Nephron (organoid): ENCODE measurements at regions not wholly inside any gene's neighbourhood (a gene's known extent, or its start where the extent isn't known, plus 50 kb on each side); places are given as distances from the start of the nearest gene placed in this dataset.
"Not testable (repeated sequence)": the region's sequence is repeated elsewhere in the genome, so short reads cannot be mapped to it uniquely, and the experiment has no call there.

ENCODE experiments used
- H3K27ac Mint-ChIP-seq, 3 experiments: 2 replicates each; pipeline ENCODE4 v1.8.0; 2020; ENCODE audit warnings: mixed read lengths in 3 of 3, mild to moderate bottlenecking in 2 of 3, moderate library complexity in 1 of 3
- H3K27me3 Mint-ChIP-seq: 2 replicates; pipeline ENCODE4 v1.8.0; 2021; ENCODE audit warnings: low read depth, mild to moderate bottlenecking, moderate library complexity, mixed read lengths
- H3K36me3 Mint-ChIP-seq: 2 replicates; pipeline ENCODE4 v1.8.0; 2020; ENCODE audit warnings: low read depth, mixed read lengths
- H3K4me1 Mint-ChIP-seq: 2 replicates; pipeline ENCODE4 v1.8.0; 2020; ENCODE audit warnings: mixed read lengths
- H3K4me3 Mint-ChIP-seq, 3 experiments: 2 replicates each; pipeline ENCODE4 v1.8.0; 2020; ENCODE audit warnings: mild to moderate bottlenecking in 3 of 3, mixed read lengths in 3 of 3, moderate library complexity in 2 of 3
- H3K9me3 Mint-ChIP-seq: 2 replicates; pipeline ENCODE4 v1.8.0; 2020; ENCODE audit warnings: mixed read lengths
- TF ChIP-seq, protein P1 (sequence below), 3 experiments: fragments of 200-600 bp; sonication (generic); IDR thresholded peaks; one replicate each; pipeline ENCODE4 v1.5.0; 2021; ENCODE audit warnings: antibody characterized with exemption in 3 of 3; ENCODE audit not compliant: unreplicated experiment in 3 of 3

- H3K27ac Mint-ChIP-seq, H3K9me3 Mint-ChIP-seq, H3K4me1 Mint-ChIP-seq: not testable (repeated sequence)
These were observed 1227.4 kb downstream of the TMEM121 start for GRCh38 chr14:106753751-106754150.

GRCh38 chr14:106757444-106757843, 1231.1 kb downstream of the TMEM121 start:
- not testable (repeated sequence) for H3K4me1 Mint-ChIP-seq, H3K27me3 Mint-ChIP-seq, H3K9me3 Mint-ChIP-seq, H3K36me3 Mint-ChIP-seq, H3K27ac Mint-ChIP-seq, H3K4me3 Mint-ChIP-seq

More at GRCh38 chr14:106753751-106754150, 1227.4 kb downstream of the TMEM121 start:
- H3K36me3 Mint-ChIP-seq, H3K27me3 Mint-ChIP-seq, H3K4me3 Mint-ChIP-seq: not testable (repeated sequence)

DNA sequence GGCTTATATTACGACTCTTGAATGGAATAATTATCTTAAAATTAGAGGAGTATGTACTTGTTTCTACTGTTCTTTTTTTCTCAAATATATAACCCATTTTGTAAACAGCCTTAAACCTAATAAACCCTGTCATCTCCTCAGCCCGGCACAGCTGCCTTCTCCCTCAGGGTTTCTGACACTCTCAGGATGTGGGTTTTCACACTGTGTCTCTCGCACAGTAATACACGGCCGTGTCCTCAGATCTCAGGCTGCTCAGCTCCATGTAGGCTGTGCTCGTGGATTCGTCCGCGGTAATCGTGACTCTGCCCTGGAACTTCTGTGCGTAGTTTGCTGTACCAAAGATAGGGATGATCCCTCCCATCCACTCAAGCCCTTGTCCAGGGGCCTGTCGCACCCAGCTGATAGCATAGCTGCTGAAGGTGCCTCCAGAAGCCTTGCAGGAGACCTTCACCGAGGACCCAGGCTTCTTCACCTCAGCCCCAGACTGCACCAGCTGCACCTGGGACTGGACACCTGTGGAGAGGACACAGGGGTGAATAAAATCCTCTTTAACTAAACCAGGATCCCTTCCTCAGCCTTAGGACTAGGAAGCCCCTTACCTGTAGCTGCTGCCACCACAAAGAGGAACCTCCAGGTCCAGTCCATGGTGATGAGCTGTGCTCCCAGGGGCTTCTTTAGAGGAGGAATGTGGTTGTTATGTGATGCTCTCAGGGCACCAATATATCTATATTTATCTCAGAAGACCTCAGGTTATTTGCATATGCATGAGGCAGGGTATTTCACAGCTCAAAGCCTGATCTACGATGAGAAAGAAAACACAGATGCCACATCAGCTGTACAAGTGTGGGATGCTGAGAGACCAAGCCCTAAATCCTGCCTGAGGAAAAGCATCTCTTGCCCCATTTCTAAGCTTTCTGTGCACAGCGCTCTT, 1235.8 kb downstream of the TMEM121 start:
- not testable (repeated sequence) for H3K27me3 Mint-ChIP-seq, H3K4me3 Mint-ChIP-seq, H3K4me1 Mint-ChIP-seq, H3K36me3 Mint-ChIP-seq, H3K27ac Mint-ChIP-seq, H3K9me3 Mint-ChIP-seq

- not testable (repeated sequence) for H3K4me1 Mint-ChIP-seq, H3K27ac Mint-ChIP-seq, H3K36me3 Mint-ChIP-seq, H3K9me3 Mint-ChIP-seq, H3K4me3 Mint-ChIP-seq, H3K27me3 Mint-ChIP-seq
- TF ChIP-seq, protein P1, sequence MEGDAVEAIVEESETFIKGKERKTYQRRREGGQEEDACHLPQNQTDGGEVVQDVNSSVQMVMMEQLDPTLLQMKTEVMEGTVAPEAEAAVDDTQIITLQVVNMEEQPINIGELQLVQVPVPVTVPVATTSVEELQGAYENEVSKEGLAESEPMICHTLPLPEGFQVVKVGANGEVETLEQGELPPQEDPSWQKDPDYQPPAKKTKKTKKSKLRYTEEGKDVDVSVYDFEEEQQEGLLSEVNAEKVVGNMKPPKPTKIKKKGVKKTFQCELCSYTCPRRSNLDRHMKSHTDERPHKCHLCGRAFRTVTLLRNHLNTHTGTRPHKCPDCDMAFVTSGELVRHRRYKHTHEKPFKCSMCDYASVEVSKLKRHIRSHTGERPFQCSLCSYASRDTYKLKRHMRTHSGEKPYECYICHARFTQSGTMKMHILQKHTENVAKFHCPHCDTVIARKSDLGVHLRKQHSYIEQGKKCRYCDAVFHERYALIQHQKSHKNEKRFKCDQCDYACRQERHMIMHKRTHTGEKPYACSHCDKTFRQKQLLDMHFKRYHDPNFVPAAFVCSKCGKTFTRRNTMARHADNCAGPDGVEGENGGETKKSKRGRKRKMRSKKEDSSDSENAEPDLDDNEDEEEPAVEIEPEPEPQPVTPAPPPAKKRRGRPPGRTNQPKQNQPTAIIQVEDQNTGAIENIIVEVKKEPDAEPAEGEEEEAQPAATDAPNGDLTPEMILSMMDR (IDR thresholded peaks at IDR 0.05; ENCODE audit: unreplicated experiment in 3 of 3), result peak in 2 of 3 experiments; percentile 11 to 29
These were observed 1238.6 kb downstream of the TMEM121 start for GRCh38 chr14:106764968-106765369.

- Mint-ChIP-seq H3K4me1 (no peaks in the 10 kb centered on the region), H3K27ac (no peak overlapping the region), H3K36me3 (no peaks in the 10 kb centered on the region), H3K9me3 (peaks cover 11% of the 10 kb centered on the region), H3K4me3 (no peak overlapping the region), H3K27me3 (no peaks in the 10 kb centered on the region)
- TF ChIP-seq, protein P1 (IDR thresholded peaks at IDR 0.05; ENCODE audit: unreplicated experiment in 3 of 3), result no peak
These were observed 1239.8 kb downstream of the TMEM121 start for GRCh38 chr14:106766145-106766544.

DNA sequence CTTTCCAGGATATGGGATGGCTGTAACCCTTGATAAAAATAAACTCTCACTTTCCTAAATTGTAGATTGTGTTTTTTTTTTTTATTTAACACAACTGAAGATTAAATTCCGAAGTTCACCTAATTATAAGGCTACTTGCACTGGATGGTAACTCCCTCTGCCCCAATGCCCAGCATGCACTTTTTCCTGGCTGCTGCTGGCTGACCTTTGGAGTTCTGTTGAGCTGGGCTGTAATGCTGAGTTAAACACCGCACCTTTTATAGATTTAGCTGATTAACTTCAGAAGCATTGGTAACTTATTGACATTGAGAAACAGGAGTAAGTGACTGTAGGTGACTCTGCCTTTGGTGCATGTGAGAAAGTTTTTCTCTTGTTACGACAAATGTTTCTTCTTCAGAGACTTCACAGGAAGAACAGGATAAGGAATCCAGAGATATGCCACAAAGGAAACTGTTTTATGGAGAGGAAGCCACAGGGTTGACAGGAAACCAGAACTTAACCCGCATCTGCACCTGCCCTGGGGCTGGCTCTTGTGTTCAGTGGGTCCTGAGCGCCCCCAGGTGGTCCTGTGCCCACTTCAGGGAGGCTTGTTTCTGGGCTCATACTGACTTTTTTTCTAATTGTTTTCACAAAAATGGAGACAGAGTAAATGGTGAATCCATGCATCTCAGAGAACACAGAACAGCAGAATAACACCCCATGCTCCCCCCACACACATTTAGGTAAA, 1240.3 kb downstream of the TMEM121 start:
- H3K27me3 Mint-ChIP-seq, H3K4me3 Mint-ChIP-seq, H3K36me3 Mint-ChIP-seq, H3K27ac Mint-ChIP-seq, H3K4me1 Mint-ChIP-seq: not testable (repeated sequence)
- peaks cover 11% of the 10 kb centered on the region for H3K9me3 Mint-ChIP-seq

GRCh38 chr14:106768230-106768629, 1241.8 kb downstream of the TMEM121 start:
- H3K9me3 Mint-ChIP-seq, result peaks cover 10% of the 10 kb centered on the region
- not testable (repeated sequence) for H3K4me1 Mint-ChIP-seq, H3K27me3 Mint-ChIP-seq, H3K4me3 Mint-ChIP-seq, H3K27ac Mint-ChIP-seq, H3K36me3 Mint-ChIP-seq

- H3K4me3 Mint-ChIP-seq, H3K36me3 Mint-ChIP-seq, H3K4me1 Mint-ChIP-seq, H3K27ac Mint-ChIP-seq, H3K9me3 Mint-ChIP-seq, H3K27me3 Mint-ChIP-seq: not testable (repeated sequence)
These were observed 1242.8 kb downstream of the TMEM121 start for GRCh38 chr14:106768972-106769700.

- H3K9me3 Mint-ChIP-seq, result peaks cover 14% of the 10 kb centered on the region
- not testable (repeated sequence) for H3K4me3 Mint-ChIP-seq, H3K27me3 Mint-ChIP-seq, H3K4me1 Mint-ChIP-seq, H3K27ac Mint-ChIP-seq, H3K36me3 Mint-ChIP-seq
These were observed 1243.8 kb downstream of the TMEM121 start for GRCh38 chr14:106770158-106770672.

DNA sequence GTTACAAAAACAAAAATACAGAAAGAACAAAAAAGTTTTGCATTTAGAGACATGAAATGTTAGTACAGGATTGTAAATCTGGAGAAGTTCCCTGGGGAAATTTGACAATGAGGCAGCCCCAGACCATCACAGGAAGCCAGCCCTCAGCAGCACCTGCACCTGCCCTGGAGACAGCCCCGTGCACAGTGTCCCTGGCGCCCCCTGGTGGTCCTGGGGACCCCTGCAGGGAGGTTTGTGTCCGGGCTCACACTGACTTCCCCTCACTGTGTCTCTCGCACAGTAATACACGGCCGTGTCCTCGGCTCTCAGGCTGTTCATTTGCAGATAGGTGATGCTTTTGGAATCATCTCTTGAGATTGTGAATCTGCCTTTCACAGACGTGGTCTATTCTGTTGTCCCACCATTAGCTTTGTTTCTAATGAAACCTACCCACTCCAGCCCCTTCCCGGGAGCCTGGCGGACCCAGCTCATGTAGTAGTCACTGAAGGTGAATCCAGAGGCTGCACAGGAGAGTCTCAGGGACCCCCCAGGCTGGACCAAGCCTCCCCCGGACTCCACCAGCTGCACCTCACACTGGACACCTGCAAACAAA, 1248.6 kb downstream of the TMEM121 start:
- H3K27me3 Mint-ChIP-seq, H3K4me3 Mint-ChIP-seq, H3K27ac Mint-ChIP-seq, H3K36me3 Mint-ChIP-seq, H3K4me1 Mint-ChIP-seq: not testable (repeated sequence)
- peaks cover 31% of the 10 kb centered on the region for H3K9me3 Mint-ChIP-seq
